Superior temporal gyrus (tissue), 1 donor: ENCODE measurements at regions not wholly inside any gene's neighbourhood (a gene's known extent, or its start where the extent isn't known, plus 50 kb on each side); places are given as distances from the start of the nearest gene placed in this dataset.

Experiments
- DNase-seq: peaks from one replicate; pipeline ENCODE4 v3.0.0-alpha.2; 2016; ENCODE audit errors: extremely low spot score

GRCh38 chr16:5551909-5552308, 454.3 kb upstream of the EEF2KMT start:
- no peak for DNase-seq

GRCh38 chr16:5549802-5550201, 452.2 kb upstream of the EEF2KMT start:
- no peak for DNase-seq

GRCh38 chr16:5541356-5541755, 443.8 kb upstream of the EEF2KMT start:
- DNase-seq: no peak

- no peak for DNase-seq
Observed at GRCh38 chr16:5537347-5537746, 439.8 kb upstream of the EEF2KMT start.

- no peak for DNase-seq
Observed at GRCh38 chr16:5533321-5533888, 435.8 kb upstream of the EEF2KMT start.

GRCh38 chr16:5527817-5528216, 430.2 kb upstream of the EEF2KMT start:
- DNase-seq: no peak

GRCh38 chr16:5526826-5527225, 429.2 kb upstream of the EEF2KMT start:
- no peak for DNase-seq

GRCh38 chr16:5523829-5524228, 426.2 kb upstream of the EEF2KMT start:
- DNase-seq: no peak

- no peak for DNase-seq
Observed at GRCh38 chr16:5516115-5516514, 418.5 kb upstream of the EEF2KMT start.

- no peak for DNase-seq
Observed at GRCh38 chr16:5512014-5512413, 414.4 kb upstream of the EEF2KMT start.

GRCh38 chr16:5510819-5511370, 413.3 kb upstream of the EEF2KMT start:
- DNase-seq: no peak

GRCh38 chr16:5509794-5510193, 412.2 kb upstream of the EEF2KMT start:
- no peak for DNase-seq

- DNase-seq: no peak
Observed at GRCh38 chr16:5509336-5509735, 411.7 kb upstream of the EEF2KMT start.

- DNase-seq: no peak
Observed at GRCh38 chr16:5508371-5508770, 410.8 kb upstream of the EEF2KMT start.

- peak; percentile 33 for DNase-seq
Observed at GRCh38 chr16:5506021-5506420, 408.4 kb upstream of the EEF2KMT start.

GRCh38 chr16:5505091-5505887, 407.7 kb upstream of the EEF2KMT start:
- DNase-seq: no peak

GRCh38 chr16:5504064-5504781, 406.6 kb upstream of the EEF2KMT start:
- DNase-seq: peak; percentile 46

GRCh38 chr16:5502944-5503343, 405.3 kb upstream of the EEF2KMT start:
- DNase-seq: no peak

GRCh38 chr16:5502467-5502869, 404.9 kb upstream of the EEF2KMT start:
- DNase-seq: peak; percentile 56

GRCh38 chr16:5500526-5500925, 402.9 kb upstream of the EEF2KMT start:
- no peak for DNase-seq

- no peak for DNase-seq
Observed at GRCh38 chr16:5498562-5498961, 401.0 kb upstream of the EEF2KMT start.

GRCh38 chr16:5496013-5496412, 398.4 kb upstream of the EEF2KMT start:
- DNase-seq: no peak

GRCh38 chr16:5490499-5490898, 392.9 kb upstream of the EEF2KMT start:
- DNase-seq: peak; percentile 78
